GM12872 (cell line): ENCODE measurements at regions not wholly inside any gene's neighbourhood (a gene's known extent, or its start where the extent isn't known, plus 50 kb on each side); places are given as distances from the start of the nearest gene placed in this dataset.

Experiments used
- CTCF ChIP-seq: IDR thresholded peaks from 3 replicates; pipeline ENCODE4 v1.5.1; 2011; ENCODE audit warnings: low read depth, mild to moderate bottlenecking, low read length, moderate library complexity; ENCODE audit not compliant: insufficient read depth

GRCh38 chr5:6950250-6950649 is 237.0 kb downstream of the TENT4A start:
- no peak for TF ChIP-seq CTCF

- TF ChIP-seq CTCF = no peak
Observed at GRCh38 chr5:6950860-6951259, 237.6 kb downstream of the TENT4A start.

- no peak for TF ChIP-seq CTCF
Observed at GRCh38 chr5:6961123-6961522, 247.9 kb downstream of the TENT4A start.

GRCh38 chr5:6961837-6962635 is 248.8 kb downstream of the TENT4A start:
- TF ChIP-seq CTCF = no peak

GRCh38 chr5:6976971-6977370 is 263.7 kb downstream of the TENT4A start:
- no peak for TF ChIP-seq CTCF

- no peak for TF ChIP-seq CTCF
Observed at GRCh38 chr5:6979061-6979460, 265.8 kb downstream of the TENT4A start.

GRCh38 chr5:6989230-6989629 is 276.0 kb downstream of the TENT4A start:
- no peak for TF ChIP-seq CTCF
